HepG2 (cell line): ENCODE measurements at regions not wholly inside any gene's neighbourhood (a gene's known extent, or its start where the extent isn't known, plus 50 kb on each side); places are given as distances from the start of the nearest gene placed in this dataset.

Source experiments
- ATAC-seq: fragments of 200-7000 bp; cut with Tn5 transposase; 3 replicates; pipeline ENCODE4 v1.9.1; 2020; ENCODE audit warnings: mild to moderate bottlenecking, moderate library complexity
- BruUV-seq: library from RNA; stranded (reverse); fragments of 400-500 nt; replicated peaks from 2 replicates; lab custom pipeline; 2021; lab: Mats Ljungman, UMichigan
- CTCF ChIA-PET: fragments of 300-600 bp; formaldehyde crosslinking; extraction: SDS; loops from one replicate; lab custom pipeline; 2021; ENCODE audit warnings: low total read pairs, inconsistent platforms, low intra/inter-chr PET ratio; lab: Yijun Ruan, JAX
- POLR2A ChIA-PET: fragments of 350-600 bp; sonication (Branson Sonifier 250); formaldehyde crosslinking; loops from one replicate; lab custom pipeline; 2020; ENCODE audit warnings: antibody characterized with exemption, inconsistent platforms; lab: Yijun Ruan, JAX
- DNase-seq: peaks from one replicate; pipeline ENCODE4 v3.0.0-alpha.2; 2015; ENCODE audit warnings: low spot score
- FAIRE-seq: peaks from 3 replicates; lab custom pipeline; 2011; peaks lifted over from hg19 to GRCh38; lab: Jason Lieb, UNC
- H2AFZ ChIP-seq: one replicate; pipeline ENCODE4 v1.6.1; 2011; ENCODE audit warnings: low read length, inconsistent platforms
- H3K27ac ChIP-seq: fragments of 300-600 bp; 3 replicates; pipeline ENCODE4 v1.8.0; 2011; ENCODE audit warnings: mixed run types, mild to moderate bottlenecking, mixed read lengths, low read length, inconsistent platforms; ENCODE audit not compliant: insufficient read depth; ENCODE audit errors: extremely low read length
- H3K27me3 ChIP-seq, 2 experiments: fragments of 200-600 bp in 1 of 2; 2 replicates in 1 of 2; 3 replicates in 1 of 2; pipeline versions ENCODE4 v1.6.0 to v1.8.0; 2011; ENCODE audit warnings: low read length in 2 of 2, mild to moderate bottlenecking in 2 of 2, moderate library complexity in 2 of 2, inconsistent platforms in 1 of 2; ENCODE audit not compliant: insufficient read depth in 2 of 2, control insufficient read depth in 1 of 2
- H3K36me3 ChIP-seq, 2 experiments: fragments of 200-600 bp in 1 of 2; replicated peaks in 1 of 2; 2 replicates in 1 of 2; 3 replicates in 1 of 2; pipeline versions ENCODE4 v1.5.1 to v1.8.0; 2011; ENCODE audit warnings: low read length in 2 of 2, inconsistent platforms in 1 of 2; ENCODE audit not compliant: insufficient read depth in 2 of 2, control insufficient read depth in 1 of 2
- H3K4me1 ChIP-seq: 2 replicates; pipeline ENCODE4 v1.5.1; 2012; ENCODE audit warnings: low read length, inconsistent platforms; ENCODE audit not compliant: insufficient read depth
- H3K4me2 ChIP-seq: 2 replicates; pipeline ENCODE4 v1.6.0; 2011; ENCODE audit warnings: low read depth, low read length, inconsistent platforms
- H3K4me3 ChIP-seq, 3 experiments: fragments of 200-600 bp in 1 of 3; sonication (generic), shearing (Covaris generic) in 1 of 3; replicated peaks in 1 of 3; 2 replicates each; pipeline ENCODE4 v1.5.1; 2011 to 2016; ENCODE audit warnings: low read length in 3 of 3, inconsistent platforms in 2 of 3, low read depth in 2 of 3, mild to moderate bottlenecking in 2 of 3, control low read depth in 1 of 3, mixed read lengths in 1 of 3; ENCODE audit not compliant: insufficient read depth in 1 of 3
- H3K79me2 ChIP-seq: one replicate; pipeline ENCODE4 v1.6.1; 2011; ENCODE audit warnings: low read length, inconsistent platforms; ENCODE audit not compliant: insufficient read depth
- H3K9ac ChIP-seq: 2 replicates; pipeline ENCODE4 v1.6.0; 2011; ENCODE audit warnings: mild to moderate bottlenecking, low read depth, low read length, inconsistent platforms; ENCODE audit not compliant: insufficient read depth
- H3K9me3 ChIP-seq: 2 replicates; pipeline ENCODE4 v1.5.1; 2012; ENCODE audit warnings: mild to moderate bottlenecking, low read length
- H4K20me1 ChIP-seq: 2 replicates; pipeline ENCODE4 v1.6.0; 2011; ENCODE audit warnings: inconsistent platforms, mild to moderate bottlenecking, low read length, moderate library complexity; ENCODE audit not compliant: insufficient read depth
- ATM ChIP-seq: fragments of 450-650 bp; IDR thresholded peaks from 2 replicates; pipeline ENCODE4 v1.7.1; 2017; ENCODE audit warnings: mild to moderate bottlenecking, borderline replicate concordance
- CBX2 ChIP-seq, 2 experiments: fragments of 200-600 bp in 1 of 2; sonication (generic); formaldehyde crosslinking in 1 of 2; IDR thresholded peaks; 2 replicates each; pipeline versions ENCODE4 v1.7.0 to v1.8.1; 2018 to 2022; ENCODE audit warnings: low read depth in 2 of 2, low read length in 1 of 2, mild to moderate bottlenecking in 1 of 2, missing genetic modification reagents in 1 of 2
- HOXA7 ChIP-seq: sonication (generic); formaldehyde crosslinking; IDR thresholded peaks from 2 replicates; pipeline ENCODE4 v1.8.1; 2022; ENCODE audit warnings: mild to moderate bottlenecking, missing genetic modification reagents, moderate library complexity
- KLF11 ChIP-seq: IDR thresholded peaks from 2 replicates; pipeline ENCODE4 v1.6.1; 2016; ENCODE audit warnings: missing compliant biosample characterization
- MED13 ChIP-seq: sonication (generic); formaldehyde crosslinking; IDR thresholded peaks from 2 replicates; pipeline ENCODE4 v1.5.0; 2020; ENCODE audit warnings: missing genetic modification reagents
- MYNN ChIP-seq: sonication (generic); formaldehyde crosslinking; IDR thresholded peaks from 2 replicates; pipeline ENCODE4 v1.4.0; 2020; ENCODE audit warnings: mild to moderate bottlenecking, low read depth, missing genetic modification reagents
- NCOA1 ChIP-seq: sonication (generic); formaldehyde crosslinking; IDR thresholded peaks from 2 replicates; pipeline ENCODE4 v1.9.0; 2021; ENCODE audit warnings: missing genetic modification reagents
- NCOA2 ChIP-seq: sonication (generic); formaldehyde crosslinking; IDR thresholded peaks from 2 replicates; pipeline ENCODE4 v1.8.0; 2022; ENCODE audit warnings: inconsistent platforms
- STAT5B ChIP-seq: sonication (generic); formaldehyde crosslinking; IDR thresholded peaks from 2 replicates; pipeline ENCODE4 v1.4.0; 2020; ENCODE audit warnings: missing genetic modification reagents
- SYNCRIP ChIP-seq: fragments of 200-400 bp; formaldehyde crosslinking; IDR thresholded peaks from 2 replicates; pipeline ENCODE4 v1.6.1; 2018; ENCODE audit warnings: mild to moderate bottlenecking, low read depth, low read length; ENCODE audit not compliant: insufficient read depth
- TEAD3 ChIP-seq: optimal IDR thresholded peaks from 2 replicates; pipeline ENCODE3; 2016; ENCODE audit warnings: borderline replicate concordance
- ZFP1 ChIP-seq: IDR thresholded peaks from 2 replicates; pipeline ENCODE4 v1.6.1; 2016
- ZIK1 ChIP-seq: sonication (generic); formaldehyde crosslinking; IDR thresholded peaks from 2 replicates; pipeline ENCODE4 v1.5.0; 2020; ENCODE audit warnings: mild to moderate bottlenecking, low read depth, missing genetic modification reagents, borderline replicate concordance
- ZNF235 ChIP-seq: sonication (generic); formaldehyde crosslinking; IDR thresholded peaks from 2 replicates; pipeline ENCODE4 v1.8.1; 2023; ENCODE audit warnings: mild to moderate bottlenecking, missing genetic modification reagents, borderline replicate concordance
- ZNF331 ChIP-seq: sonication (generic); formaldehyde crosslinking; IDR thresholded peaks from 2 replicates; pipeline ENCODE4 v1.4.0; 2020; ENCODE audit warnings: missing genetic modification reagents
- ZSCAN22 ChIP-seq: sonication (generic); formaldehyde crosslinking; IDR thresholded peaks from 2 replicates; pipeline ENCODE4 v1.4.0; 2020; ENCODE audit warnings: mild to moderate bottlenecking, missing genetic modification reagents
- WGBS: methylation state at CpG from one replicate; pipeline ENCODE4 v1.1.6; 2017; ENCODE audit warnings: low lambda C conversion rate; 5-methylcytosine and 5-hydroxymethylcytosine counted together
- in situ Hi-C: cut with HindIII; loops from 2 replicates; pipeline ENCODE4 v1.10.0; 2017; ENCODE audit warnings: low pct_unique_long_range_greater_than_20kb; ENCODE audit not compliant: extremely low pct_ligation_motif_present
- intact Hi-C: fragments of 100-400 bp; cut with micrococcal nuclease; formaldehyde crosslinking; loops from one replicate; pipeline ENCODE4 v1.10.0; 2022; ENCODE audit not compliant: unreplicated experiment
- TF ChIP-seq, protein P1 (sequence below): sonication (generic); formaldehyde crosslinking; IDR thresholded peaks from 2 replicates; pipeline ENCODE4 v1.4.0; 2020; ENCODE audit warnings: missing genetic modification reagents

- in situ Hi-C loops (no loop called here), intact Hi-C loops (no loop called here)
- Histone ChIP-seq H4K20me1 (no peaks in the 10 kb centered on the region), H3K9ac (no peak overlapping the region), H3K4me2 (no peak overlapping the region), H3K4me1 (no peaks in the 10 kb centered on the region), H2AFZ (no peak overlapping the region), H3K36me3 (no peaks in the 10 kb centered on the region), H3K4me3 (no peak overlapping the region), H3K27ac (no peak overlapping the region), H3K9me3 (no peaks in the 10 kb centered on the region), H3K79me2 (no peaks in the 10 kb centered on the region), H3K27me3 (peaks cover 9 to 58% of the 10 kb centered on the region in 2 experiments)
- TF ChIP-seq MYNN (CRISPR knock-in tag), result no peak
- TF ChIP-seq, protein P1, sequence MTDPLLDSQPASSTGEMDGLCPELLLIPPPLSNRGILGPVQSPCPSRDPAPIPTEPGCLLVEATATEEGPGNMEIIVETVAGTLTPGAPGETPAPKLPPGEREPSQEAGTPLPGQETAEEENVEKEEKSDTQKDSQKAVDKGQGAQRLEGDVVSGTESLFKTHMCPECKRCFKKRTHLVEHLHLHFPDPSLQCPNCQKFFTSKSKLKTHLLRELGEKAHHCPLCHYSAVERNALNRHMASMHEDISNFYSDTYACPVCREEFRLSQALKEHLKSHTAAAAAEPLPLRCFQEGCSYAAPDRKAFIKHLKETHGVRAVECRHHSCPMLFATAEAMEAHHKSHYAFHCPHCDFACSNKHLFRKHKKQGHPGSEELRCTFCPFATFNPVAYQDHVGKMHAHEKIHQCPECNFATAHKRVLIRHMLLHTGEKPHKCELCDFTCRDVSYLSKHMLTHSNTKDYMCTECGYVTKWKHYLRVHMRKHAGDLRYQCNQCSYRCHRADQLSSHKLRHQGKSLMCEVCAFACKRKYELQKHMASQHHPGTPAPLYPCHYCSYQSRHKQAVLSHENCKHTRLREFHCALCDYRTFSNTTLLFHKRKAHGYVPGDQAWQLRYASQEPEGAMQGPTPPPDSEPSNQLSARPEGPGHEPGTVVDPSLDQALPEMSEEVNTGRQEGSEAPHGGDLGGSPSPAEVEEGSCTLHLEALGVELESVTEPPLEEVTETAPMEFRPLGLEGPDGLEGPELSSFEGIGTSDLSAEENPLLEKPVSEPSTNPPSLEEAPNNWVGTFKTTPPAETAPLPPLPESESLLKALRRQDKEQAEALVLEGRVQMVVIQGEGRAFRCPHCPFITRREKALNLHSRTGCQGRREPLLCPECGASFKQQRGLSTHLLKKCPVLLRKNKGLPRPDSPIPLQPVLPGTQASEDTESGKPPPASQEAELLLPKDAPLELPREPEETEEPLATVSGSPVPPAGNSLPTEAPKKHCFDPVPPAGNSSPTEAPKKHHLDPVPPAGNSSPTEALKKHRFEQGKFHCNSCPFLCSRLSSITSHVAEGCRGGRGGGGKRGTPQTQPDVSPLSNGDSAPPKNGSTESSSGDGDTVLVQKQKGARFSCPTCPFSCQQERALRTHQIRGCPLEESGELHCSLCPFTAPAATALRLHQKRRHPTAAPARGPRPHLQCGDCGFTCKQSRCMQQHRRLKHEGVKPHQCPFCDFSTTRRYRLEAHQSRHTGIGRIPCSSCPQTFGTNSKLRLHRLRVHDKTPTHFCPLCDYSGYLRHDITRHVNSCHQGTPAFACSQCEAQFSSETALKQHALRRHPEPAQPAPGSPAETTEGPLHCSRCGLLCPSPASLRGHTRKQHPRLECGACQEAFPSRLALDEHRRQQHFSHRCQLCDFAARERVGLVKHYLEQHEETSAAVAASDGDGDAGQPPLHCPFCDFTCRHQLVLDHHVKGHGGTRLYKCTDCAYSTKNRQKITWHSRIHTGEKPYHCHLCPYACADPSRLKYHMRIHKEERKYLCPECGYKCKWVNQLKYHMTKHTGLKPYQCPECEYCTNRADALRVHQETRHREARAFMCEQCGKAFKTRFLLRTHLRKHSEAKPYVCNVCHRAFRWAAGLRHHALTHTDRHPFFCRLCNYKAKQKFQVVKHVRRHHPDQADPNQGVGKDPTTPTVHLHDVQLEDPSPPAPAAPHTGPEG (CRISPR knock-in tag), result no peak
- no peak for TF ChIP-seq ZNF235 (CRISPR knock-in tag)
- TF ChIP-seq MED13 (CRISPR knock-in tag), result no peak
- TF ChIP-seq STAT5B, result no peak
- no peak for TF ChIP-seq ZNF331 (CRISPR knock-in tag)
- TF ChIP-seq NCOA2, result no peak
- TF ChIP-seq TEAD3 (CRISPR knock-in tag), result no peak
- no peak for TF ChIP-seq SYNCRIP
- TF ChIP-seq CBX2 (IDR thresholded peaks at IDR 0.05; ENCODE audit: low read depth, low read length), result no peak
- no peak for TF ChIP-seq CBX2 (CRISPR knock-in tag; IDR thresholded peaks at IDR 0.05; ENCODE audit: low read depth)
- TF ChIP-seq HOXA7 (CRISPR knock-in tag), result no peak
- TF ChIP-seq NCOA1 (CRISPR knock-in tag), result no peak
- no peak for TF ChIP-seq ZIK1 (CRISPR knock-in tag)
- no peak for TF ChIP-seq KLF11 (CRISPR knock-in tag)
- no peak for TF ChIP-seq ZSCAN22 (CRISPR knock-in tag)
- no peak for TF ChIP-seq ZFP1 (CRISPR knock-in tag)
- no peak for TF ChIP-seq ATM
- WGBS, result 75% methylated on average over 3 of the region's 13 CpGs
- no TSS peak for BruUV-seq
- ChIA-PET POLR2A (no interaction called here), CTCF (no interaction called here)
- FAIRE-seq (no peak), DNase-seq (no peak), ATAC-seq (no peak)
Observed at GRCh38 chr16:88202207-88202745, 180.5 kb upstream of the ZNF469 start.
